Fibroblast of gingiva (primary cell): ENCODE measurements at regions not wholly inside any gene's neighbourhood (a gene's known extent, or its start where the extent isn't known, plus 50 kb on each side); places are given as distances from the start of the nearest gene placed in this dataset.

Experiments
- DNase-seq: peaks from one replicate; pipeline ENCODE4 v3.0.0-alpha.2; 2011; ENCODE audit warnings: low read depth

DNA sequence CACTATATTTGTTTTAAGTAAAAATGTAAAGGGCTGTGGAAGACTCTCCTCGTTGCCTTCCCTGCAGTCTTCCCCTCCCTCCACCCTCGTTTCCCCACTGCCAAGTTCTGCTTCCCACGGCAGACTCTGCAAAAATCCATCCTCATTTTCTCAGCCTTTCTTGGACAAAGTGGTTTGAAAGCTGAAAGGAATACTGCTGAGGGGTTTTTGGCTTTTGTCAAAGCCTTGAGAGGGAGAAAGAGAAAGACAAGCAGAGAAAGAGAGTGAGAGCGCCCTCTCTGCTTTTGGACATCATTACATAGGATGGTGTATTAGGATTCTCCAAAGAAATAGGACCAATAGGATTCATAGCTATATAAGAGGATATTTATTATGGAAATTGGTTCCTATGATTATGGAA lies 455.9 kb upstream of the SOX11 start:
- no peak for DNase-seq

DNA sequence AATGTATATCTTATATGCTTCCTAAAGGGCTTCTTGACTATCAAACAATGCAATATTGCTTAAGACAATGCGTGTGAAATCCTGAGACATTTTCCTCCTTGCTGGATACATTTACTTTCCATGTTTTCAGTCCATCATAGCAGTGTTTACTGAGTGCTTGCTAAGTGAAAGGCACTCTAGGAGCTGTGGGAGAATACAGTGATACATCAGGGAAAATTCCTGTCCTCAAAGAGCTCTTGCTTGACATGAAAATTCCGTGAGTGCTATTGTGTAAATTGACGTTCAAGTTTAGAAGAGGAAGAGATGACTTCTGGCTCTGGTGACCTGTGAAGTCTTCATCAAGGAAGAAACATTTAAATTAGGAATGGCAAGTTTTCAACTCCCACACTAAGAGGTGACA lies 449.4 kb upstream of the SOX11 start:
- DNase-seq = no peak

DNA sequence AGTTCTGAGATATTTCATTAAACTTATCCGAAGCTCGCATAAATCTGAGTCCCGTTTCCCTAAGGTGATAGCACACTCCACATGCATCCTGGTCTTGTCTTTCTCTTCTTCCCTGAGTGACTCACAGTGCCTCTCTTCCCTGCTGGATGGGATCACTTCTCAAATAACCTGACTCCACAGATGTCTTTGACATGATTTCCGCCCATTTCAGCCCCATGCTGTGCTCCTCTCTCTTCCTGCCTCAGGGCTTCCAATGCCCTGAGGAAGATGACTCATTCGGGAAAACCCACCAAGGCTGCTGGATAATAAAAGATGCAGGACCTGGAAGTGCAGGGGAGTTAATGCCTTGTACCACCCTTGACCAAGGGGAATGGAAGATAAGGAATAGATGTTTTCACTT lies 441.7 kb upstream of the SOX11 start:
- DNase-seq = no peak

DNA sequence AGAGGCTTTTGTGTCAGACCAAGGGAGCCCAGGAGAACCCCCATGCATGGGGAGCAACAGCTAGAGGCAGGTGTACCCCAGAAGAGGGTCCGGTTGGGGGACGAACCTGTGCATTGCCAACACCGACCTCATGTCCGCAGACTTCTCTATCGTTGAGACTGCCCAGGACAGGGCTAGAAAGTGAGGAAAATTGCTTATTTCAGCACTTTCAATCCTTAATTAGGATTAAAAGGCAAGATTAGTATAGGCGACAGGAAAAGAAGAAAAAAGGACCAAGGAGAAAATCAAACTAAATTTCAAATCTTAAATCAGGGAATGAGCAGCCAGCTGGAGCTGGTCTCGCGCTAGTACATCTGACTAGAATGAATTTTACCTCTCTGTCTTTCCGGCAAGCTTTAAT lies 438.9 kb upstream of the SOX11 start:
- no peak for DNase-seq

DNA sequence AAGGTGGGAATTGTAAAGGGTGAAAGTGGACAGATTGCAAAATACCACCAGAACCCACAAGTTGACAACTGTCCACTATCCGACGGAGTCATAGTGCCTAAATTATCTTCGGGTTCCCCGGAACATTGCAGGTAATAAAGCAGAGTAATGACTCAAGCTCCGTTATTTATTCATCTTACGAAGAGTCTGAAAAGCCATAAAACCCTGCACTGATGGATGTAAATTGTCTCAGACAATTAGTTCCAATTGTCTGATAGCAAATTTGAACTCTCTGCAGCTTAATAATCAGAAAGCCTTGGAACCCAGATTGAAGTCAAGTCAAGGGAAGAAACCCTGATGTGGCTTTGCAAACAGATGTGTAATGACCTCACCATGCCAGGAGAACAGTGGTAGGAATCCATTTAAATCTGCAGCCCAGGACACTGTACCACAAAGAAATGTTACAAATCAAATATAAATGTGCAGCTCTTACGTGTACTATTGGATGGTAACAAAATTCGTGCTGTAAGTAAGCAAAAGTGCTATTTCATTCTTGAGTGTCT lies 437.3 kb upstream of the SOX11 start:
- DNase-seq = no peak

DNA sequence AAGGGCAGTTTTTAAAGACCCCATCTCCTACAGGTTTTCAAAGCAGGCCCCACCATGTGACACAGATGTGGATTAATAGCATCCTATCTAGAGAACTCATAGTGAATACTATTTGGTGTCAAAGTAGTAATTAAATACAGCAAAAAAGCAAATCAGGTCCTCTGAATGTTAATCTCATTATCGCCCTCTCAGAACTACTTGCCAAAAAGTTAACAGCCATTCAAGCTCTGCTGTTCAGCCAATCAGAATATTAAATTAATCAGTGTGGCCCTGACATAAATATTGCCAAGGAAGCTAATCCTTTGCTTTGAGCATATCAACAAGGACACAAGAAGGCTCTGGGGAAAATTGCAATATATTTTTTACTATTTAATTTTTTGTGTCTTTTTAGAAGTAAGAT lies 428.9 kb upstream of the SOX11 start:
- DNase-seq = no peak

DNA sequence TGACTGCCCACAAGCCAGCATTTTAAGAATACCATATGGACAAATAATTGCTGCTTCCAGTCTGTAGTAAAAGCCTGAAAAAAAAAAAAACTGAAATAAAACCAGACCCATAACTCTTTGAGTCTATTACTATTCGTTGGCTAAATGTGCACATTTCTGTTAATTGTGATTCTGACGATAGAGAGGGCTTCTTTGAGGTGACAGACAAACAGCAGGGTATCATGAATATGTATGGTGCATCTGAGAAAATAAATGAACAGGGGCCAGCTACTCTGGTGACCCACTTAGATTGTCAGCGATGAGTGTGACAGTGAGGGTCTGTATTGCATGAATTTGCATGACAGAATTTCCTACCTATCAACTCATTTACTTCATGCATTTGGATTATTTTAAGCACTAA lies 427.8 kb upstream of the SOX11 start:
- no peak for DNase-seq

DNA sequence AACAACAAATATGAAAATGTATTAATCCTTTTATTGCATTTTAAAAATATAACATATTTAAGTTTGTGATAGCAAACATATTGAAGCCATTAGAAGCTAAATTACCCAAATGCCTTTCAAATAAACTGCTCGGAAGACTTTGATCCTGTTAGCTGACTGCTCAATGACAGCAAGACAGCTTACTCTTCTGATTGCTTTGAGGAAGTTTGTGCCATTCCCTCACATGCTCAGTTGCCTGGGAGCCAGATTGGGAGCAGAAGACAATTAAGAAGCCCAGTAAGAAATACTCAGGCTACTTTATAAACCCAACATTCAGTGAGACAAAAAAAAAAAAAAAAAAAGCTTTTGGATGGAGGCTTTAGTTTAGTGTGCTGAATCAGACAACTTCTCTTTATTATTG lies 407.1 kb upstream of the SOX11 start:
- DNase-seq = no peak

DNA sequence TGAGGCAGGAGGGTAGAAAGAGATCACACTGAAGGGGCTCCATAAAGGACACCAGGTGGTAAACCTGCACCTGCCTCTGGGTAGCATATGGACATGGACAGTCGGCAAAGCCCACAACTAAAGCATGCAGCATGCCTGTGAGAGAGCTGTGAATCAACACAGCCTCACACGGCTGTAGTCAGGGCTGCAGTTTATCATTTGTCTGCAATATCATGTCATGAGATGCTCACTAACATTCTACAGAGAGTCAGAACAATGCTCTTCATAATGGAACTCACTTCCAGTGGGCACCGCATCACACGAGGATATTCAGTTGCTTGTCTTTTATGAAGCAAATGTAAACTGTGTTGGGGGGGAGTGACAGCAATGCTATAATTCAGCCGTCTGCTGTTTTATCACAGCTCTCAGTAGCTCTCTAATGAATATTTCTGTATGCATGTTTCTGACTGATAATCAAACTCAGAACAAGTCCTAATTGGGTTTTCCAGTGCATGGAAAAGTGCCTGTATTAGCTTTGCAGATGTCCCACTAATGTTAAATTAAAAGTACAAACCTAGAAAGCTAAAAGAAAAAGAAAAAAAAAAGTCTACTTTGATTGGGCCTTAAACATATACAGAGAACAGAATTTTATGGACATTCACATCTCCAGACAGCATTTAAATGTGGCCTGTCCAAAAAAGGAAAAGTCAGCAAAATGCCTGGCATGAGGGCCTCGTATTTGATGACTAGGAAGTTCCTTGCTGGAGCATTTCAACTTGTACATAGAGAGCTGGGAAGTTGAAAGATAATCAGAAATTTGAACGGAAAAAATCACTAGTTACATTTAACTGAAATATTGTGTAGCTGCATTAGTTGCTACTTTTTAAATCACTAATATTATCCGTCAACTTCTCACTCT lies 406.1 kb upstream of the SOX11 start:
- no peak for DNase-seq

DNA sequence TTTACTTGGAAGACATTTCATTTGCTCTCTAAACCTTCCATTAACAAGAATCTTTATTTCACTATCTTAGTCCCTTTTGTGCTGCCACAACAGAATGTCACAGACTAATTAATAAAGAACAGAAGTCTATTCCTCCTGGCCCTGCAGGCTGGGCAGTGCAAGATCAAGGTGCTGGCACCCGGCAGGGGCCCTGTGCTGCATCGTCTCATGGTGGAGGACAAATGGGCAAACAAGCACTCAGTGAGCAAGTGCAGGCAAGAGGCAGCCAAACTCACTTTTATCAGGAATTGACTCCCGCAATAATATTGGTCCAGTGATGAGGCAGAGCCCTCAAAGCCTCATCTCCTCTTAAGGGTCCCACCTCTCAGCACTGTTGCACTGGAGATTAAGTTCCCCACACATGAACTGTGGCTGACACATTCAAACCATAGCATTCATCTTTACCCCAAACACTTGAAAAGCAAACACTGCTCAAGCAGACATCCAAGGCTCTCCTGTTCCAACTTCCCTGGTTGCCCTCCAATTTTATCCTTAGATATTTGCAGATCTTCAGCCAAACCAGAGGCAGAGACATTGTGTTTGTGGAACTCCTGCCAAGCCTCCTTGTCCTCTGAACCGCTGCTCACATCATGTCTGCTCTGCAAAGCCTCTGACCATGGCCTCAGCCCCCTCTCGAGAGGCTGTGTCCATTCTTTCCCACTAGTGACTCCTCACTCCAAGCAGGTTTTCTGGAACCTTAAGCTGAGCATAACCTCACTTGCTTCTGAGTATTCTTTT lies 404.4 kb upstream of the SOX11 start:
- DNase-seq = no peak

DNA sequence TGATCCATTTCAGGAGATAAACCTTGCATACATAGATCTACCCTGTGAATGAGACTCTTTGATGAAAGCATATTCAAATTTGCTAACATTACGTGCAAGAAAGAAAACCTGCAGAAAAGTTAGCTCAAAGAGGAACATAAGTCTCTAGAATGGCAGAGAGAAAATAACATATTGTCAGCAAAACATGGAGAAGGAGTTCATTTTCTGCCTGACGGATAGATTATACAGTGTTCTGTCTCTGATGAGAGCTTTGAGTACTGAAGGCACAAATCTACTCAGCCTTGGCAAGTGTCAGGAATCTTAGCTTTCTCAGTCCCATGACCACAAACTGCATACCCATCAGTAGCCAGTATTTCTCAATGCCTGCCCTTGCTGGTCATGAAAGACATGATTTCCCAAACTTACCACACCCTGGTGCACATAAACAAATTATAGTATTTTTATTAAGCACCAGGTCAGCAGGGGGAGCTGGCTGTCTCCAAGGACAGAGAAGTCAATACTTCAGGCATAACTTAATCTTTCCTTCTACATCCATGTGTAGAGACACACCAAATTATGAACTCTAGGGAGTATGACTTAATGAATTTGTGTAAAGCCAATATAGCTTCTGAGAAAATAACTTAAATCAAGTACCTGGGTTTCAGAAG lies 401.2 kb upstream of the SOX11 start:
- DNase-seq = no peak

DNA sequence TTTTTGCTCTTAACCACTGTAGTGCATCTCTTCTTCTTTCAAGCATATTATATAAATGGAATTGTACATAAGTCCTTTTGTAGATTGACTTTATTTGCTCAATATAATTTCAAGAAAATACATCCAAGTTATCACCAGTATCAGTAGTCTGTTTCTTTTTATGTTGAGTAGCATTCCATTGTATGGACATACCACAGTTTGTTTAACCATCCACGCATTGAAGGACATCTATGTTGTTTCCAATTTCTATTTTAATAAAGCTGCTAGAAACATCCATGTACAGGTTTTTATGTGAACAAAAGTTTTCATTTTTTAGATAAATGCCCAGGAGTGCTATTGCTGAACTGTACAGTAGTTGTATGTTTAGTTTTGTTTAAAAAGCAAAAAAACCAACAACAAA lies 387.5 kb upstream of the SOX11 start:
- no peak for DNase-seq

DNA sequence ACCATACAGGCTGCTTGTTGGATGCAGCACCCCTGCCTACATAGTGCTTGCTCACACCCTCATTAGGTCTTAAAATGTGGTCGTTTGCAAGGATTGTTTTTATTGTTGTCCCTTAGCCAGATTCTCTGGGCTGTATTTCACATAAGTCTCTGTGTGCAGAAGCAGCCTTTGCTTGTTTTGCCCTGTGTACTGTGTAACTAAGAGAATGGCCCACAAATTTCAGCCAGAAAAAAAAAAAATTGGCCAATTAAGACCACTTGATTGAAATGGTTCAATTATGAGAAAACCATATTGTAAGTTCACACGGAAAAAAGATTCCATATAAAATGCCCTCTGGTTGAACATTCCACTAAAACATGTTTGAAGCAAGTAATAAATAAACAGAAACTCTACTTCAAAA lies 377.1 kb upstream of the SOX11 start:
- no peak for DNase-seq

DNA sequence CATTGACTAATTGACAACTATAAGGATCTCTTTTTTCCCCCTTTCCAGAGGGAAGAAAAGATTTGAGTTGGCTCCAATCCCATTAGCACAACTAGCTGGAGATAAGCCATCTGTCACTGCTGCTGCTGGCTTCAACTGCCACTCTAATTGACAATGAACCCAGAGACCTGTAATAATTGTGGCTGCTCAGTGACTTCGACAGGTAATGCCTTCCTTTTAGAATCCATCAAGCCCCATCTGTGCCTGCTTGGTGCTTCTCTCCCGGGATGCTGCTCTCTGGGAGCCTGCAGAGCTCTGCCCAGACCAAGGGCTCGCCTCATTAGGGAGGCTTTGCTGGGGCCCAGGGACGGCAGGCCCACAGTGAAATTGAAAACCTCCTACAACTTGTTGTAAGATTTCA lies 376.7 kb upstream of the SOX11 start:
- DNase-seq = no peak

DNA sequence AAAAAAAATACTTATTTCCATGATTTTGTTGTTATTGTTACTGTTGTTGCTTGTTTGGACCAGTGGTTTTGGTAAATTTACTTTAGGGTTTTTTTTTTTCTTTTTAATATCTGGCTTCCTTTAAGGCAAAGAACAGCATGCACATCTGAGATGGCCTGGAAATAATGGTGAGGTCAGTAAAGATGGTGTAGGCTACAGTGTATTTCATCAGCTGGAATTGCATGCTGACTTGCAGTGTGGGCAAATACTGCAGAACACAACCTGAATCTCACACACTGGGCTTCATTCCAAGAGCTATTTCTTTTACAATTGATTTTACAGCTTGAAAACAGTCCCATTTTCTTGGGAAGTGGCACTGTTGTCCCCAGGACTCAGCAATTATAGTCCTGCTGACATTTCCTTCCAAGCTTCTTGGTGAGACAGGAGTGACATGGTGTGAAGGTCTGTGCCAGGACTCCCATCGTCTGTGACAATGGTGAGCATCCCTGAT lies 376.1 kb upstream of the SOX11 start:
- DNase-seq = no peak

DNA sequence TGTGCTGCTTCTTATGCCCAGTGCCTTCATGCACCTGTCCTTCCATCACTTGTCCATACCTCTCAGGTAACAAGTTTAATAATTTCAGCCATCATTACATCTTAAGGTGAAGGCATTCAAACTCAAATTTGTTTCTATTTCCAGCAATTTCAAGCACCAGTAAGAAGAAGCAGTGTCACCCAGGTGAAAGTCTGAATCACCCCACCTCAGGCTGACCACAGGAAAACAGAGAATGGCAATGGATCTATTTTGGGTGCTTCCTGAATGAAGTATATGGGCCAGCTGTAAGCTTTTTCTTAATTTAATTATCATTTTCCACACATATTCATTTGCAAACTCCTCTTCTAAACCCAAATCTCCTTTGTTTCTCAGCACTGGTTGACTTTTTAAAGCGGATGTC lies 372.7 kb upstream of the SOX11 start:
- no peak for DNase-seq

DNA sequence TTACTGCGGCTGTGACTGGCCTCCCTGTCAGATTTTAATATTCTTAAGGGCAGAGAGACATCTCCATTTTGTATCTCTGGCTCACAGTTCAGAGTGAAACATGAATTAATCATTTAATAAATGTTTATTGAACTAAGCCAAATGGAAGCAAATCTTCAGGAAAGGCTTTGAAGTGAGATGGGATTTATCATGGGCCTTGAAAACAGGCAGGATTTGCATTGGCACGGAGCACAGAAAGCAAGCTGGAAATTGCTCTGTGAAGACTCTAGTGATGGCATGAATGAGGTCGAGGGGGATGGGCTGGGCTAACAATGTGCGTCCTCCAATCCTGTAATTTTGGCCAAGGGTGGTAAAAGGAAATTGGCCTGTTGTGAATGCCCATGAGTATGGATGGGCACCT lies 369.8 kb upstream of the SOX11 start:
- no peak for DNase-seq

DNA sequence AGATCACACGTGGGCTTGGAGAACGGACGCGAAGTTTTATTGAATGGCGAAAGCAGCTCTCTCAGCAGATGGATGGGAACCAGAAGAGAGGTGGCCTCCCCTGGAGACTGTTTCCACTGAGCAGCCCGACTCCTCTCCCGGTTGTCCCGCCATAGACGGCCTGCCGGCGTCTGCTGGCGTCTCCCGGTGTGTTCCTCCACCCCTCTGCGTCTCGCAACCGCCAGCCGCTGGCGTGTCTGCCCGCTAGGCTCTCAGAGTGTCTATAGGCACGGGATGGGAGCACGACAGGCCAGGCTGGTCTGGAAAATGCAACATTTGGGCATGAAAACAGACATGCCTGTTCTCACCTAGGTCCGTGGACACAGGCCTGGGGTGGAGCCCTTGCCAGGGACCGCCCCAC lies 366.7 kb upstream of the SOX11 start:
- DNase-seq = no peak

DNA sequence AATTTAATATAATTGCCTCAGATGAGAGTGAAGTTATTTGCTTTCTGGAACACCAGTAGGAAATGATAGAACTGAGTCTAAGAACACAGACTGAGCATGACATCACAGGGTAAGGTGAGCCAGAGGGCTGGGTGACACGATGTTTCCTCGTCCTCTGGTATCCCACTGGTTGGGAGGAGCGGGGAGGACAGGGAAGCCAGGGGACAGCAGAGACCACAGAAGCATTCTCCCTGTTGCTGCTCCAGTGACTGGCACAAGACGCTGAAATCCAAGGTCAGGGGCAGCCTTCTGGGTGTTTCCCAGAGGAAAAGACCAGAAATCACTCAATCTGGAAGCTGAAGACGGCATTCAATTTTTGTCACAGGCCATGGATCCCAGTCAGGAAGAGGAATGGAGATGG lies 363.4 kb upstream of the SOX11 start:
- DNase-seq = no peak

DNA sequence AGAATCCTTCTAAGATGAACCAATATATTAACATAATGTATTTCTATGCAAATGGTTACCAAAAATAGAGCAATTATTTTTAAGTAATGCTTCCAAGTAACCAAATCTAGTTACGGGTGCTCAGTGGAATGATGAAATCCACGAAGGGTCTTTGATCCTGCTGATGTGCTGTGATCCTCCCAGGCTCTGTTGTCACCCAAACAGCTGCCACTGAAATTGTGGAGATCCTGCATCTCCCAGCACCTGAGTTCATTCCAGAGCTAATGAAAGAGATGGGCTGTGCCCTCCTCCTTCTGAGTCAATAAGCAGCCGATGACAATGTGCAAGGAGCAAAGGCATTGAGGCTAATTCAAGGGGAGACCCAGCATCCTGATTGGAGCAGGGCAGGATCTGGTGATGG lies 362.4 kb upstream of the SOX11 start:
- DNase-seq = no peak

DNA sequence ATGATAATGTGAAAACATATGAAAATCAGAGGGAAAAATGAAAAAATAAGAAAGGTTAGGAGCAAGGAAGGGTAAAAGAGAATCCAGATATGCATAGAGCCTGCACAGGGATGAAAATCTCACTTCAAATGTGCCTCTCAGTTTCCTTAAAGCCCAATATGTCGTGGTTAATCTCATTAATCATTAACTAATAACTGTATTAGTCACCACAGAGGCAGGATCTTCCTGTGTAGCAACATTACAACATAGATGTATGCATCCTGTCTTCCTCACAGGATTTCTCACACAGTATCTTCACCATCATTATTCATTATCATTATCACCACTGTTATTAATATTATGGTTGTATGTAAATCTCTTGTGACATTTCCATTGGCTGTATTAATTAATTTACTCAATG lies 361.2 kb upstream of the SOX11 start:
- no peak for DNase-seq

DNA sequence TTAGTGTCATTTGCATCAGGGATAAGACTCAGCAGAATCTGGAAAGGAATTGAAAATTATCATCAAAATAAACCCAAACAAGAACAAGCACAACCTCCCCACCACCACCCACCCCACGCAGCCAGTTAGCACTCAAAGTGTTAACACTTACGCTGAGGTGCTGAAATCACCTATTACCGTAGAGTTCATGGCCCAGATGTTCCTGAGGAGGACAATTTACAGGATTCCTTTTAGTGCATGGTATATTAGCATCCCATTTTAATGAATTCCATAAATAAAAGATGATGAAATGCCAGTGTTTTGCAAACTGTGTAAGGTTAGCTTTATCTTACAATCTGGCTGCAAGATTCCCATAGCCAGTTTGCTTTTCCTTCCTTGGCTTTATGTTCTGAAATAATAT lies 359.3 kb upstream of the SOX11 start:
- no peak for DNase-seq

DNA sequence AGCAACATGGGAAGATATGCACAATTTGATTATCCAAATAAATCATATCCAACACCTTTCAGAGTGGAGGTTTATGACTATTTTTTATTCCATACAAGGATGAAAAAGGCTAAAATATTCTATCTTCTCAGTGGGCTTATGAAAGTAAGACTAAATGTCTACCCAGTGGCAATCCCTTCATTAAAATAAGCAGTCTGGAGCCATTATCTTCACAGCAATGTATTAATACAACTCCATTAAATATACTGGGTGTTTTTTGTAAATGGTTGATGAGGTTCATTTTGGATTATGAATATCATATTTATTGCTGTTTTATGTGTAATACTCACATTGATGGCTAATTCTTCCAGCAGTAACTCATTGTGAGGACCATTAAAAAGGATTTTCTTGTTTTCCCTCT lies 352.7 kb upstream of the SOX11 start:
- DNase-seq = no peak
